ENCODE measurements at regions not wholly inside any gene's neighbourhood (a gene's known extent, or its start where the extent isn't known, plus 50 kb on each side); places are given as distances from the start of the nearest gene placed in this dataset.
A peak's percentile ranks its signal among the peaks of the same experiment; 100 is the strongest.

DNA sequence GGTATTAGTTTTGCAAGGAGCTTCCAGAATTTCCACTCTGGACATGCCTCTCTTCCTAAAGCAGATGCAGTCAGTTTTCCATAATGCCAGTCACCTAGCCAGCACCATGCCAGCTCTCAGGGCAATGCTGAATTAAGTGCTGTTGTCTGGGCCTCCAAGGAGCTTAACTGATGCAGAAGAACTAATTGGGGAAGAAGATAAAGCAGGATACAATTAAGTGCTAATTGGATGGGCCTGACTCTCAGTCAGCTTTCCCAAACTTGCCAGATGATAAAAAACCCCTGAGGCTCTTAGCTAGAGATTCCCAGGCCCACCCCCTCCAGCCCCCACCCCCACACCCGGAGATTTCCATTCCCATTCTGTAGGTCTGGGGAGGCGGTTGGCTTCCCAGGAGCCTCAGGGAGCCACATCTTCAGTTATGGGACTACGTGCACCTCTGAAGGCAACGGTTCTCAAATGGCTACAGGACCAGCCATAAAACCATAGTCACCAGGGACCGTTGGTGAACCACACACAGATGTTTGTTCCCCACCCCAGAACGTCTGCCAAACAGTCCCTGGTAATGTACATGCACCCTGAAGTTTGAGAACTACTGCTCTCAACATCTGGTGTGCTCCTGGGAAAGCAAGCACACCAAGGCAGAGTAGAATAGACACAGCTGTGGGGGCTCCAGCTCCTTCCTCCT lies 499.1 kb upstream of the CDH5 start:
- H3K27me3 ChIP-seq (ENCODE audit: control insufficient read depth, insufficient read depth, low read length), result no peaks in the 10 kb centered on the region
- H3K4me3 ChIP-seq (ENCODE audit: low read depth, low read length), result no peak overlapping the region
- H3K9me3 ChIP-seq (ENCODE audit: control insufficient read depth, insufficient read depth, low read length), result peaks cover 9% of the 10 kb centered on the region
- peaks cover 9% of the 10 kb centered on the region for H3K4me1 ChIP-seq (ENCODE audit: control insufficient read depth, insufficient read depth, low read length)
- 74% methylated on average over 5 of the region's 6 CpGs for WGBS (ENCODE audit: insufficient coverage)
- H3K36me3 ChIP-seq (ENCODE audit: control insufficient read depth, insufficient read depth, low read length), result no peaks in the 10 kb centered on the region
- DNase-seq (ENCODE audit: low read depth in 4 of 6, low spot score in 6 of 6), result peak in 1 of 6 donors; percentile 68
- no peak overlapping the region for H3K27ac ChIP-seq (ENCODE audit: low read depth, low read length)

GRCh38 chr16:65863236-65863635 lies 503.3 kb upstream of the CDH5 start:
- Histone ChIP-seq H3K9me3 (ENCODE audit: control insufficient read depth, insufficient read depth, low read length) (peaks cover 9% of the 10 kb centered on the region), H3K4me3 (ENCODE audit: low read depth, low read length) (no peak overlapping the region), H3K36me3 (ENCODE audit: control insufficient read depth, insufficient read depth, low read length) (no peaks in the 10 kb centered on the region), H3K4me1 (ENCODE audit: control insufficient read depth, insufficient read depth, low read length) (no peaks in the 10 kb centered on the region), H3K27ac (ENCODE audit: low read depth, low read length) (no peak overlapping the region), H3K27me3 (ENCODE audit: control insufficient read depth, insufficient read depth, low read length) (no peaks in the 10 kb centered on the region)
- peak in 5 of 6 donors; percentile 24 to 82 (median 61) for DNase-seq (ENCODE audit: low read depth in 4 of 6, low spot score in 6 of 6)
- WGBS (ENCODE audit: insufficient coverage), result 39% methylated on average over 2 of the region's 2 CpGs

DNA sequence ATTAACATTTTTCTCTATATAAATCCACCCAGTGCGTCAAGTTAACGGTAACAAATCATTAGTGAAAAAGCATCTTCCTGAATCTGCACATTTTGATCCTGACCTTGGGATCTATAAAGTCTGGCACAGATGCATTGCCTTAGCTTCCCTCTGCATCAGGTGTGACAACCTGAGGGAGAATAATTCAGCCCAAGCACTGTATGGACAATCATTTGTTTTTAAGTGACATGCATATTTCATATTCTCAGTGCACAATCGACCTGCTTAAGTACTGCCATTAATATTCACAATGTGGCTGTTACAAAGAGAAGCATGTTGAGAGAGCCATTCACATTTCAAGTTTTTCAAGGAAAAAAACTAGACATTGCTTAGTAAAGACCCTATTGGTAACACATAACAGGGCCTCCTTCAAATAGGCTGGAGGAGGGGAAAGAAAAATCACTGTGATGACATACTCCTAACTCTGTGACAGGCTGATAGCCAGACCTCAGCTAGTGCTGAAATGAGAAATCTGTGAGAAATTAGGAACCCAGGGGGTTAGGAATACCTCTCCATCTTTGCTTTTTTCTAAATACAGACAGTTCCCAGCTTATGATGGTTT lies 505.3 kb upstream of the CDH5 start:
- H3K27ac ChIP-seq (ENCODE audit: low read depth, low read length), result no peak overlapping the region
- H3K4me1 ChIP-seq (ENCODE audit: control insufficient read depth, insufficient read depth, low read length), result no peaks in the 10 kb centered on the region
- no peaks in the 10 kb centered on the region for H3K27me3 ChIP-seq (ENCODE audit: control insufficient read depth, insufficient read depth, low read length)
- H3K36me3 ChIP-seq (ENCODE audit: control insufficient read depth, insufficient read depth, low read length), result no peaks in the 10 kb centered on the region
- peaks cover 9% of the 10 kb centered on the region for H3K9me3 ChIP-seq (ENCODE audit: control insufficient read depth, insufficient read depth, low read length)
- no peak overlapping the region for H3K4me3 ChIP-seq (ENCODE audit: low read depth, low read length)
- 89% methylated on average over 2 of the region's 3 CpGs for WGBS (ENCODE audit: insufficient coverage)
- peak in 1 of 6 donors; percentile 58 for DNase-seq (ENCODE audit: low read depth in 4 of 6, low spot score in 6 of 6)

DNA sequence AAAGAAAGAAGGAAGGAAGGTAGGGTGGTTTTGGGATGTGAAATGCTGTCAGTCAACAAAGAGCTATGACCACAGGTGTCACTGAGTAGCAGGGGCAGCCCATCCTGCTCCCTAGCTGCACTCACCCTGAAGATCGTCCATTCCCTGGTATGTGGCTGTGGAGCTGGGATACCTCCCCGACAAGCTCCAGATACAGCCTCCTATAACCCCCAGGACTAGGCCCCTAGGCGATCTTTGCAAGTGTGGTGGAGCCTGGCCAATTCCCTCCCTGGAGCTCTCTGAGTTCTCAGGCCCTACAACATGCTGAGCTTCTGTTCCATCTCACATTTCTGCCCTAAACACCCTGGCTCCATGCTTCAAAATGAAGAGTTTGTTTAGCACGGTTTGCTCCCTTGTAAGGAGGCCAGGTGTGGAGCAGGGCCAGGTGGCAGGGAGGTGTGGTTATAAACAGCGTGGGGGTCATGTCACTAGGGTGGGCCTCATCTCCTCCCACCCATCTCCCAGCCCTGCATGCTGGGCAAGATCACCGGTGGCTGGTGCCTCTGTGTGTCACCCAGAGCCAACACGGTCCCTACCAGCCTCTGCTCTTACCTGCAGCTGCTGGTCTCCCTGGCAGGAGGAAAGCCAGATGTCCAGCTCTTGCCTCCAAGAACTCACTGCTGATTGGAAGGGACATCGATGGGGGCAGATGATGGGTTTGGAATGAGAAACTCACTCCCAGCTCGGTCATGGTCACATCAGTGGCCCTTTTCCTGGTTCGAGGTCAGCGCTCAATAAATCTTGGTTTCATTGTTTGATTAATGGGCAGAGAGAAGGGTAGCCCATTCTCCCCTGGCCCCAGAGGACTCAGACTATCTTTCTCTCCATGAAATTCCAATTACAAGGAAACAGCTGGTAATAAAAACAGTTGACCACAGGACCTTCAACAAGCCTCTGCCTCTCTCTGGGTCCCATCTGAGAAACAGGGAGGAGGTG lies 511.0 kb upstream of the CDH5 start:
- Histone ChIP-seq H3K27me3 (ENCODE audit: control insufficient read depth, insufficient read depth, low read length) (no peaks in the 10 kb centered on the region), H3K4me3 (ENCODE audit: low read depth, low read length) (no peak overlapping the region), H3K36me3 (ENCODE audit: control insufficient read depth, insufficient read depth, low read length) (no peaks in the 10 kb centered on the region), H3K27ac (ENCODE audit: low read depth, low read length) (no peak overlapping the region), H3K4me1 (ENCODE audit: control insufficient read depth, insufficient read depth, low read length) (no peaks in the 10 kb centered on the region), H3K9me3 (ENCODE audit: control insufficient read depth, insufficient read depth, low read length) (peaks cover 2% of the 10 kb centered on the region)
- 91% methylated on average over 5 of the region's 11 CpGs for WGBS (ENCODE audit: insufficient coverage)
- DNase-seq (ENCODE audit: low read depth in 4 of 6, low spot score in 6 of 6), result no peak

GRCh38 chr16:65846210-65846602 lies 520.3 kb upstream of the CDH5 start:
- no peak for DNase-seq (ENCODE audit: low read depth in 4 of 6, low spot score in 6 of 6)
- no peaks in the 10 kb centered on the region for H3K36me3 ChIP-seq (ENCODE audit: control insufficient read depth, insufficient read depth, low read length)
- no peaks in the 10 kb centered on the region for H3K4me1 ChIP-seq (ENCODE audit: control insufficient read depth, insufficient read depth, low read length)
- no peaks in the 10 kb centered on the region for H3K9me3 ChIP-seq (ENCODE audit: control insufficient read depth, insufficient read depth, low read length)
- H3K27me3 ChIP-seq (ENCODE audit: control insufficient read depth, insufficient read depth, low read length), result no peaks in the 10 kb centered on the region
- H3K4me3 ChIP-seq (ENCODE audit: low read depth, low read length), result no peak overlapping the region
- 80% methylated on average over 1 of the region's 1 CpG for WGBS (ENCODE audit: insufficient coverage)
- H3K27ac ChIP-seq (ENCODE audit: low read depth, low read length), result no peak overlapping the region

DNA sequence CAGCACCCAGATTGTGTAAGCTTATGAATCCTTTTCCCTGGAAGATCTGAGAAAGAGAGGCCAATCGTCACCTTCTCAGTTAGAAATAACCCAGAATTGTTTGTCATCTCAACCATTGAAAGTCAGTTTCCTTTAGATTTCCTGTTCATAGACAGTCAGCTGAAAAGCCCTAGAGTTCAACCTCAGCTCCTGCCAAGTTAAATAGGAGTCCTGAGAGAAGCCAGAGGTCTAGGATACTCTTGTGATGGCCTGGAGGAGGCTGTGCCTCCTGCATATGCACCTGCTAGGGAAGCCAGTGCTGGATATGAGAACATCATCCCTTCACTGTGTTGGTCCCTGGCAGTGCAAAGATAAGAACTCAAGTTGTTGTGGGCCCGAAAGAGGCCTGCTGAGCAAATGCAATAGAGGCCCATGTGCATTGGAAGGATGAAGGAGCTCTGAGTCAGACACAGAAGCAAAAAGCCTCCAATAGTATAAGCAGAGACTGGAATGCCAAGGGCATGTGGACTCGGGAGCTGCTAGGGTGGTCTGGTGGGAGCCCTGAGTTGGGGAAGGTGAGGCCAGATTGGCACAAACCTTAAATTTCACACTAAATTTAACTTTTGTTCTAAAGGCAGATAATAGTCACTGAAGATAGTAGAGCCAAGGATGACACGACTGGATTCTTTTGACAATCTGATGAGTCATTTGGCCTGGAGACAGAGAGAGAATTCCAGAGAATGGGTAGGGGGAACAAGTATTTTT lies 520.9 kb upstream of the CDH5 start:
- DNase-seq (ENCODE audit: low read depth in 4 of 6, low spot score in 6 of 6), result no peak
- H3K4me3 ChIP-seq (ENCODE audit: low read depth, low read length), result no peak overlapping the region
- no peak overlapping the region for H3K27ac ChIP-seq (ENCODE audit: low read depth, low read length)
- H3K36me3 ChIP-seq (ENCODE audit: control insufficient read depth, insufficient read depth, low read length), result no peaks in the 10 kb centered on the region
- no peaks in the 10 kb centered on the region for H3K4me1 ChIP-seq (ENCODE audit: control insufficient read depth, insufficient read depth, low read length)
- no peaks in the 10 kb centered on the region for H3K27me3 ChIP-seq (ENCODE audit: control insufficient read depth, insufficient read depth, low read length)
- 100% methylated on average over 1 of the region's 4 CpGs for WGBS (ENCODE audit: insufficient coverage)
- H3K9me3 ChIP-seq (ENCODE audit: control insufficient read depth, insufficient read depth, low read length), result no peaks in the 10 kb centered on the region

- no peak for DNase-seq (ENCODE audit: low read depth in 4 of 6, low spot score in 6 of 6)
- Histone ChIP-seq H3K4me3 (ENCODE audit: low read depth, low read length) (no peak overlapping the region), H3K27ac (ENCODE audit: low read depth, low read length) (no peak overlapping the region), H3K36me3 (ENCODE audit: control insufficient read depth, insufficient read depth, low read length) (no peaks in the 10 kb centered on the region), H3K27me3 (ENCODE audit: control insufficient read depth, insufficient read depth, low read length) (no peaks in the 10 kb centered on the region), H3K4me1 (ENCODE audit: control insufficient read depth, insufficient read depth, low read length) (no peaks in the 10 kb centered on the region), H3K9me3 (ENCODE audit: control insufficient read depth, insufficient read depth, low read length) (no peaks in the 10 kb centered on the region)
- WGBS (ENCODE audit: insufficient coverage), result 80% methylated on average over 1 of the region's 2 CpGs
These were observed 522.5 kb upstream of the CDH5 start for GRCh38 chr16:65843941-65844340.

- DNase-seq (ENCODE audit: low read depth in 4 of 6, low spot score in 6 of 6), result no peak
- H3K4me3 ChIP-seq (ENCODE audit: low read depth, low read length), result no peak overlapping the region
- H3K27me3 ChIP-seq (ENCODE audit: control insufficient read depth, insufficient read depth, low read length), result no peaks in the 10 kb centered on the region
- H3K36me3 ChIP-seq (ENCODE audit: control insufficient read depth, insufficient read depth, low read length), result no peaks in the 10 kb centered on the region
- H3K4me1 ChIP-seq (ENCODE audit: control insufficient read depth, insufficient read depth, low read length), result no peaks in the 10 kb centered on the region
- WGBS (ENCODE audit: insufficient coverage), result no CpG with 5 or more reads among the region's 1 CpG
- no peak overlapping the region for H3K27ac ChIP-seq (ENCODE audit: low read depth, low read length)
- no peaks in the 10 kb centered on the region for H3K9me3 ChIP-seq (ENCODE audit: control insufficient read depth, insufficient read depth, low read length)
These were observed 524.4 kb upstream of the CDH5 start for GRCh38 chr16:65842067-65842466.

DNA sequence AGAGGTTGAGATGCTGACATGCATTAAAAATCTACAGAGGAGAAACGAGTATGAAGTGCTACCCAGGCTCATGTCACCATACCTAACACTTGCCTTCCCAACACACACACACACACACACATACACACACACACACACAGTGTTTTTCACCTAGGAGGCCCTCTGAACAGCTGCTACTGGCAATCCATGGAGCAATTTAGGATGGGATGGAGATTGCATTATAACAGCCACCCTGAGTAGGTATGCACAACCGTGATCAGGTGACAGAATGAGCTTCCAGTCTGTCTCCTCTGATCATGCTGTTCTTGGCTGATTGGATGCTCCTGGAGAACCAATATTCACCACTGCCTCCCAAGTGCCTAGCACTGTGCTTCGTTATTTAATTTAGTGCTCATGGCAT lies 528.5 kb upstream of the CDH5 start:
- Histone ChIP-seq H3K36me3 (ENCODE audit: control insufficient read depth, insufficient read depth, low read length) (no peaks in the 10 kb centered on the region), H3K4me3 (ENCODE audit: low read depth, low read length) (no peak overlapping the region), H3K9me3 (ENCODE audit: control insufficient read depth, insufficient read depth, low read length) (no peaks in the 10 kb centered on the region), H3K4me1 (ENCODE audit: control insufficient read depth, insufficient read depth, low read length) (no peaks in the 10 kb centered on the region), H3K27me3 (ENCODE audit: control insufficient read depth, insufficient read depth, low read length) (no peaks in the 10 kb centered on the region), H3K27ac (ENCODE audit: low read depth, low read length) (no peak overlapping the region)
- no peak for DNase-seq (ENCODE audit: low read depth in 4 of 6, low spot score in 6 of 6)
- 83% methylated on average over 1 of the region's 3 CpGs for WGBS (ENCODE audit: insufficient coverage)
